Ovary (tissue), 3 donors: ENCODE measurements at regions not wholly inside any gene's neighbourhood (a gene's known extent, or its start where the extent isn't known, plus 50 kb on each side); places are given as distances from the start of the nearest gene placed in this dataset.

Experiments
- EP300 ChIP-seq: sonication (generic); formaldehyde crosslinking; IDR thresholded peaks from one replicate; pipeline ENCODE4 v1.6.1; 2017; ENCODE audit warnings: antibody characterized with exemption
- POLR2A ChIP-seq: fragments of 450-650 bp; IDR thresholded peaks from one replicate; pipeline ENCODE4 v1.6.1; 2017; ENCODE audit warnings: antibody characterized with exemption, mild to moderate bottlenecking, moderate library complexity
- TF ChIP-seq, protein P1 (sequence below), 3 donors: fragments of 450-650 bp in 2 of 3; fragments of 200-600 bp in 1 of 3; IDR thresholded peaks; one replicate each; pipeline versions ENCODE4 v1.5.1 to v1.8.0; 2016 to 2022; ENCODE audit warnings: antibody characterized with exemption in 3 of 3, mild to moderate bottlenecking in 1 of 3
- donor health status: DM: no; HTN: no; CAD: no.

DNA sequence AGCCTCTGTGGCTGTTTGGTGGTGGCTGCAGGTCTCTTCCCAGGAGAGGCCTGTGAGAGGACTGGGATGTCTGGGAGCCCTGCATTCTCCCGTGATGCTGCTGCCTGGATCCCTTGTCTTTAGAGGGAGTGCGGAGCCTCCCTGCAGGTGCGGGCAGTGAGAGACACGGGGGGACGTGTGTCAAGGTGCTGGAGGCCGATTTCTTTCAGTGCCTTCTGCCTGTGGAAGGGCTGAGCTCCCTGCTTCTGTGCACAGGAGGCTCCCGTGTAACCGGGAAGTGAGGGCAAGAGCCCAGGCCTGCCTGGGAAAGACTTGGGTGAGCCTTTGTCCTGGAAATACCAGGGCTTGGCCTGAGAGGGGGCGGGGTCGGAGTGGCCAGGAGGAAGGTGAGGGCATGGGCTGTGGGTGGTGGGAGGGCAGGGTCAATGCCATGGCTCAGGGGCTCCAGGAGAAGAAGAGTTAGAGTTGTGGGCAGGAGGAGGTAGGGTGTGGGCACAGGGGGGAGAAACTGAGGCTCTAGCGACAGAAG lies 372.2 kb downstream of the TMEM121 start:
- TF ChIP-seq, protein P1, sequence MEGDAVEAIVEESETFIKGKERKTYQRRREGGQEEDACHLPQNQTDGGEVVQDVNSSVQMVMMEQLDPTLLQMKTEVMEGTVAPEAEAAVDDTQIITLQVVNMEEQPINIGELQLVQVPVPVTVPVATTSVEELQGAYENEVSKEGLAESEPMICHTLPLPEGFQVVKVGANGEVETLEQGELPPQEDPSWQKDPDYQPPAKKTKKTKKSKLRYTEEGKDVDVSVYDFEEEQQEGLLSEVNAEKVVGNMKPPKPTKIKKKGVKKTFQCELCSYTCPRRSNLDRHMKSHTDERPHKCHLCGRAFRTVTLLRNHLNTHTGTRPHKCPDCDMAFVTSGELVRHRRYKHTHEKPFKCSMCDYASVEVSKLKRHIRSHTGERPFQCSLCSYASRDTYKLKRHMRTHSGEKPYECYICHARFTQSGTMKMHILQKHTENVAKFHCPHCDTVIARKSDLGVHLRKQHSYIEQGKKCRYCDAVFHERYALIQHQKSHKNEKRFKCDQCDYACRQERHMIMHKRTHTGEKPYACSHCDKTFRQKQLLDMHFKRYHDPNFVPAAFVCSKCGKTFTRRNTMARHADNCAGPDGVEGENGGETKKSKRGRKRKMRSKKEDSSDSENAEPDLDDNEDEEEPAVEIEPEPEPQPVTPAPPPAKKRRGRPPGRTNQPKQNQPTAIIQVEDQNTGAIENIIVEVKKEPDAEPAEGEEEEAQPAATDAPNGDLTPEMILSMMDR (IDR thresholded peaks at IDR 0.05), result no peak
- TF ChIP-seq POLR2A (no peak), EP300 (no peak)
